ENCODE measurements at regions not wholly inside any gene's neighbourhood (a gene's known extent, or its start where the extent isn't known, plus 50 kb on each side); places are given as distances from the start of the nearest gene placed in this dataset.

GRCh38 chr6:135703007-135703406 is 148.5 kb upstream of the PDE7B start:
- TF ChIP-seq CTCF (IDR thresholded peaks at IDR 0.05; ENCODE audit: low read depth, low read length) (no peak), MAX (IDR thresholded peaks at IDR 0.05; ENCODE audit: low read depth, low read length) (no peak), POLR2A (IDR thresholded peaks at IDR 0.05; ENCODE audit: extremely low read depth, insufficient read length) (no peak), MYC (IDR thresholded peaks at IDR 0.05; ENCODE audit: low read depth, low read length) (no peak)
- H3K4me3 ChIP-seq (ENCODE audit: low read depth, low read length): no peak overlapping the region
- peak; percentile 23 for DNase-seq (ENCODE audit: low read depth)

- TF ChIP-seq CTCF (IDR thresholded peaks at IDR 0.05; ENCODE audit: low read depth, low read length) (no peak), MAX (IDR thresholded peaks at IDR 0.05; ENCODE audit: low read depth, low read length) (no peak), POLR2A (IDR thresholded peaks at IDR 0.05; ENCODE audit: extremely low read depth, insufficient read length) (no peak), MYC (IDR thresholded peaks at IDR 0.05; ENCODE audit: low read depth, low read length) (no peak)
- H3K4me3 ChIP-seq (ENCODE audit: low read depth, low read length): no peak overlapping the region
- peak; percentile 72 for DNase-seq (ENCODE audit: low read depth)
Observed at GRCh38 chr6:135703621-135704020, 147.9 kb upstream of the PDE7B start.

- no peak for DNase-seq (ENCODE audit: low read depth)
- TF ChIP-seq MAX (IDR thresholded peaks at IDR 0.05; ENCODE audit: low read depth, low read length) (no peak), MYC (IDR thresholded peaks at IDR 0.05; ENCODE audit: low read depth, low read length) (no peak), POLR2A (IDR thresholded peaks at IDR 0.05; ENCODE audit: extremely low read depth, insufficient read length) (no peak), CTCF (IDR thresholded peaks at IDR 0.05; ENCODE audit: low read depth, low read length) (no peak)
- no peak overlapping the region for H3K4me3 ChIP-seq (ENCODE audit: low read depth, low read length)
Observed at GRCh38 chr6:135707426-135707825, 144.1 kb upstream of the PDE7B start.

GRCh38 chr6:135710042-135710441 is 141.5 kb upstream of the PDE7B start:
- TF ChIP-seq MAX (IDR thresholded peaks at IDR 0.05; ENCODE audit: low read depth, low read length): no peak
- no peak for TF ChIP-seq POLR2A (IDR thresholded peaks at IDR 0.05; ENCODE audit: extremely low read depth, insufficient read length)
- TF ChIP-seq CTCF (IDR thresholded peaks at IDR 0.05; ENCODE audit: low read depth, low read length): no peak
- TF ChIP-seq MYC (IDR thresholded peaks at IDR 0.05; ENCODE audit: low read depth, low read length): no peak
- no peak overlapping the region for H3K4me3 ChIP-seq (ENCODE audit: low read depth, low read length)
- DNase-seq (ENCODE audit: low read depth): no peak

GRCh38 chr6:135722190-135722589 is 129.3 kb upstream of the PDE7B start:
- TF ChIP-seq CTCF (IDR thresholded peaks at IDR 0.05; ENCODE audit: low read depth, low read length) (no peak), POLR2A (IDR thresholded peaks at IDR 0.05; ENCODE audit: extremely low read depth, insufficient read length) (no peak), MAX (IDR thresholded peaks at IDR 0.05; ENCODE audit: low read depth, low read length) (no peak), MYC (IDR thresholded peaks at IDR 0.05; ENCODE audit: low read depth, low read length) (no peak)
- DNase-seq (ENCODE audit: low read depth): no peak
- no peak overlapping the region for H3K4me3 ChIP-seq (ENCODE audit: low read depth, low read length)

GRCh38 chr6:135722679-135723078 is 128.8 kb upstream of the PDE7B start:
- no peak overlapping the region for H3K4me3 ChIP-seq (ENCODE audit: low read depth, low read length)
- no peak for DNase-seq (ENCODE audit: low read depth)
- TF ChIP-seq MYC (IDR thresholded peaks at IDR 0.05; ENCODE audit: low read depth, low read length) (no peak), CTCF (IDR thresholded peaks at IDR 0.05; ENCODE audit: low read depth, low read length) (no peak), POLR2A (IDR thresholded peaks at IDR 0.05; ENCODE audit: extremely low read depth, insufficient read length) (no peak), MAX (IDR thresholded peaks at IDR 0.05; ENCODE audit: low read depth, low read length) (no peak)
